ENCODE measurements at regions not wholly inside any gene's neighbourhood (a gene's known extent, or its start where the extent isn't known, plus 50 kb on each side); places are given as distances from the start of the nearest gene placed in this dataset.
"Not testable (repeated sequence)": the region's sequence is repeated elsewhere in the genome, so short reads cannot be mapped to it uniquely, and the experiment has no call there.

- Mint-ChIP-seq H3K27me3 (ENCODE audit: low read depth) (peaks cover 42% of the 10 kb centered on the region), H3K36me3 (ENCODE audit: insufficient read depth) (no peaks in the 10 kb centered on the region), H3K4me3 (no peak overlapping the region), H3K9me3 (peaks cover 20% of the 10 kb centered on the region), H3K4me1 (ENCODE audit: low read depth) (peaks cover 3% of the 10 kb centered on the region)
- ATAC-seq, result no peak
- no peak for DNase-seq
Observed at GRCh38 chr2:89767572-89768435, 1076.3 kb downstream of the RPIA start.

- no peak for DNase-seq
- Mint-ChIP-seq H3K4me3 (no peak overlapping the region), H3K27me3 (ENCODE audit: low read depth) (no peaks in the 10 kb centered on the region), H3K9me3 (peaks cover 83% of the 10 kb centered on the region), H3K4me1 (ENCODE audit: low read depth) (no peaks in the 10 kb centered on the region), H3K36me3 (ENCODE audit: insufficient read depth) (peaks cover 4% of the 10 kb centered on the region)
- no peak for ATAC-seq
Observed at GRCh38 chr2:89775885-89776284, 1084.4 kb downstream of the RPIA start.

- Mint-ChIP-seq H3K9me3 (peaks cover 86% of the 10 kb centered on the region), H3K27me3 (ENCODE audit: low read depth) (no peaks in the 10 kb centered on the region), H3K36me3 (ENCODE audit: insufficient read depth) (peaks cover 9% of the 10 kb centered on the region), H3K4me3 (no peak overlapping the region), H3K4me1 (ENCODE audit: low read depth) (no peaks in the 10 kb centered on the region)
- DNase-seq, result no peak
- no peak for ATAC-seq
Observed at GRCh38 chr2:89780318-89780717, 1088.8 kb downstream of the RPIA start.

GRCh38 chr2:89781962-89782361 lies 1090.5 kb downstream of the RPIA start:
- no peak overlapping the region for H3K4me3 Mint-ChIP-seq
- H3K9me3 Mint-ChIP-seq, result peaks cover 77% of the 10 kb centered on the region
- no peaks in the 10 kb centered on the region for H3K27me3 Mint-ChIP-seq (ENCODE audit: low read depth)
- H3K36me3 Mint-ChIP-seq (ENCODE audit: insufficient read depth), result peaks cover 9% of the 10 kb centered on the region
- DNase-seq, result no peak
- ATAC-seq, result no peak
- H3K4me1 Mint-ChIP-seq (ENCODE audit: low read depth), result no peaks in the 10 kb centered on the region

- peaks cover 84% of the 10 kb centered on the region for H3K9me3 Mint-ChIP-seq
- no peak for DNase-seq
- H3K4me3 Mint-ChIP-seq, result no peak overlapping the region
- H3K36me3 Mint-ChIP-seq (ENCODE audit: insufficient read depth), result peaks cover 12% of the 10 kb centered on the region
- H3K4me1 Mint-ChIP-seq (ENCODE audit: low read depth), result no peaks in the 10 kb centered on the region
- ATAC-seq, result no peak
- no peaks in the 10 kb centered on the region for H3K27me3 Mint-ChIP-seq (ENCODE audit: low read depth)
Observed at GRCh38 chr2:89784960-89785359, 1093.5 kb downstream of the RPIA start.

- H3K36me3 Mint-ChIP-seq (ENCODE audit: insufficient read depth); H3K4me1 Mint-ChIP-seq (ENCODE audit: low read depth); ATAC-seq; H3K27me3 Mint-ChIP-seq (ENCODE audit: low read depth); DNase-seq; H3K4me3 Mint-ChIP-seq: not testable (repeated sequence)
- peaks cover 84% of the 10 kb centered on the region for H3K9me3 Mint-ChIP-seq
Observed at GRCh38 chr2:89785528-89785927, 1094.1 kb downstream of the RPIA start.

- not testable (repeated sequence) for ATAC-seq
Observed at GRCh38 chr2:89786642-89787041, 1095.2 kb downstream of the RPIA start.

GRCh38 chr2:89795530-89795929 lies 1104.1 kb downstream of the RPIA start:
- H3K9me3 Mint-ChIP-seq, result peaks cover 77% of the 10 kb centered on the region
- ATAC-seq; H3K36me3 Mint-ChIP-seq (ENCODE audit: insufficient read depth); H3K27me3 Mint-ChIP-seq (ENCODE audit: low read depth); H3K4me3 Mint-ChIP-seq; DNase-seq; H3K4me1 Mint-ChIP-seq (ENCODE audit: low read depth): not testable (repeated sequence)

More at GRCh38 chr2:89786642-89787041, 1095.2 kb downstream of the RPIA start:
- not testable (repeated sequence) for H3K36me3 Mint-ChIP-seq (ENCODE audit: insufficient read depth); H3K4me1 Mint-ChIP-seq (ENCODE audit: low read depth); H3K27me3 Mint-ChIP-seq (ENCODE audit: low read depth); DNase-seq; H3K4me3 Mint-ChIP-seq
- peaks cover 81% of the 10 kb centered on the region for H3K9me3 Mint-ChIP-seq

GRCh38 chr2:89797320-89798038 lies 1106.0 kb downstream of the RPIA start:
- Mint-ChIP-seq H3K36me3 (ENCODE audit: insufficient read depth) (peaks cover 7% of the 10 kb centered on the region), H3K27me3 (ENCODE audit: low read depth) (no peaks in the 10 kb centered on the region), H3K4me3 (no peak overlapping the region), H3K4me1 (ENCODE audit: low read depth) (no peaks in the 10 kb centered on the region), H3K9me3 (peaks cover 81% of the 10 kb centered on the region)
- DNase-seq (no peak), ATAC-seq (no peak)

- not testable (repeated sequence) for H3K4me3 Mint-ChIP-seq; H3K27me3 Mint-ChIP-seq (ENCODE audit: low read depth); H3K4me1 Mint-ChIP-seq (ENCODE audit: low read depth); ATAC-seq; DNase-seq
- Mint-ChIP-seq H3K9me3 (peaks cover 98% of the 10 kb centered on the region), H3K36me3 (ENCODE audit: insufficient read depth) (peaks cover 12% of the 10 kb centered on the region)
Observed at GRCh38 chr2:89801207-89801606, 1109.7 kb downstream of the RPIA start.

GRCh38 chr2:89806363-89806762 lies 1114.9 kb downstream of the RPIA start:
- not testable (repeated sequence) for ATAC-seq; DNase-seq; H3K36me3 Mint-ChIP-seq (ENCODE audit: insufficient read depth); H3K4me3 Mint-ChIP-seq; H3K4me1 Mint-ChIP-seq (ENCODE audit: low read depth); H3K27me3 Mint-ChIP-seq (ENCODE audit: low read depth)
- H3K9me3 Mint-ChIP-seq, result peaks cover 77% of the 10 kb centered on the region

- DNase-seq (no peak), ATAC-seq (no peak)
- no peaks in the 10 kb centered on the region for H3K27me3 Mint-ChIP-seq (ENCODE audit: low read depth)
- no peaks in the 10 kb centered on the region for H3K4me1 Mint-ChIP-seq (ENCODE audit: low read depth)
- peaks cover 29% of the 10 kb centered on the region for H3K9me3 Mint-ChIP-seq
- H3K4me3 Mint-ChIP-seq, result no peak overlapping the region
- H3K36me3 Mint-ChIP-seq (ENCODE audit: insufficient read depth), result peaks cover 3% of the 10 kb centered on the region
Observed at GRCh38 chr2:89811295-89811694, 1119.8 kb downstream of the RPIA start.

GRCh38 chr2:89811910-89812309 lies 1120.4 kb downstream of the RPIA start:
- H3K27me3 Mint-ChIP-seq (ENCODE audit: low read depth); H3K4me3 Mint-ChIP-seq; ATAC-seq; H3K4me1 Mint-ChIP-seq (ENCODE audit: low read depth); H3K36me3 Mint-ChIP-seq (ENCODE audit: insufficient read depth); DNase-seq: not testable (repeated sequence)
- peaks cover 25% of the 10 kb centered on the region for H3K9me3 Mint-ChIP-seq

GRCh38 chr2:89814359-89814758 lies 1122.9 kb downstream of the RPIA start:
- DNase-seq; H3K36me3 Mint-ChIP-seq (ENCODE audit: insufficient read depth); H3K27me3 Mint-ChIP-seq (ENCODE audit: low read depth); H3K4me1 Mint-ChIP-seq (ENCODE audit: low read depth); H3K4me3 Mint-ChIP-seq; ATAC-seq: not testable (repeated sequence)
- peaks cover 11% of the 10 kb centered on the region for H3K9me3 Mint-ChIP-seq

GRCh38 chr2:89818873-89819272 lies 1127.4 kb downstream of the RPIA start:
- H3K4me1 Mint-ChIP-seq (ENCODE audit: low read depth), result no peaks in the 10 kb centered on the region
- no peaks in the 10 kb centered on the region for H3K27me3 Mint-ChIP-seq (ENCODE audit: low read depth)
- H3K36me3 Mint-ChIP-seq (ENCODE audit: insufficient read depth), result no peaks in the 10 kb centered on the region
- ATAC-seq (no peak), DNase-seq (no peak)
- no peaks in the 10 kb centered on the region for H3K9me3 Mint-ChIP-seq
- no peak overlapping the region for H3K4me3 Mint-ChIP-seq
